ENCODE measurements at regions not wholly inside any gene's neighbourhood (a gene's known extent, or its start where the extent isn't known, plus 50 kb on each side); places are given as distances from the start of the nearest gene placed in this dataset.
"Not testable (repeated sequence)": the region's sequence is repeated elsewhere in the genome, so short reads cannot be mapped to it uniquely, and the experiment has no call there.

GRCh38 chr3:30449290-30449632, 157.1 kb upstream of the TGFBR2 start:
- no peak for DNase-seq

GRCh38 chr3:30452446-30452845, 154.0 kb upstream of the TGFBR2 start:
- DNase-seq = no peak

GRCh38 chr3:30453360-30454039, 152.9 kb upstream of the TGFBR2 start:
- no peak for DNase-seq

- no peak for DNase-seq
These were observed 151.8 kb upstream of the TGFBR2 start for GRCh38 chr3:30454636-30455035.

- not testable (repeated sequence) for DNase-seq
These were observed 151.3 kb upstream of the TGFBR2 start for GRCh38 chr3:30455112-30455511.

GRCh38 chr3:30455840-30456239, 150.6 kb upstream of the TGFBR2 start:
- DNase-seq = no peak

- no peak for DNase-seq
These were observed 150.1 kb upstream of the TGFBR2 start for GRCh38 chr3:30456264-30456663.

- no peak for DNase-seq
These were observed 149.3 kb upstream of the TGFBR2 start for GRCh38 chr3:30457081-30457480.

GRCh38 chr3:30457726-30458125, 148.7 kb upstream of the TGFBR2 start:
- DNase-seq = no peak

GRCh38 chr3:30458376-30459171, 147.8 kb upstream of the TGFBR2 start:
- no peak for DNase-seq

GRCh38 chr3:30461311-30461710, 145.1 kb upstream of the TGFBR2 start:
- no peak for DNase-seq

- no peak for DNase-seq
These were observed 143.5 kb upstream of the TGFBR2 start for GRCh38 chr3:30462721-30463470.

- no peak for DNase-seq
These were observed 142.0 kb upstream of the TGFBR2 start for GRCh38 chr3:30464381-30464780.

- no peak for DNase-seq
These were observed 140.9 kb upstream of the TGFBR2 start for GRCh38 chr3:30465454-30465853.

- no peak for DNase-seq
These were observed 138.7 kb upstream of the TGFBR2 start for GRCh38 chr3:30467596-30468238.

- DNase-seq = no peak
These were observed 137.3 kb upstream of the TGFBR2 start for GRCh38 chr3:30469133-30469532.

GRCh38 chr3:30470496-30470895, 135.9 kb upstream of the TGFBR2 start:
- DNase-seq = no peak

- DNase-seq = no peak
These were observed 135.3 kb upstream of the TGFBR2 start for GRCh38 chr3:30471066-30471465.

GRCh38 chr3:30471796-30472489, 134.5 kb upstream of the TGFBR2 start:
- no peak for DNase-seq

- DNase-seq = no peak
These were observed 132.9 kb upstream of the TGFBR2 start for GRCh38 chr3:30473374-30474051.

GRCh38 chr3:30474371-30474770, 132.0 kb upstream of the TGFBR2 start:
- no peak for DNase-seq
